Memory B cell (primary cell): ENCODE measurements at regions not wholly inside any gene's neighbourhood (a gene's known extent, or its start where the extent isn't known, plus 50 kb on each side); places are given as distances from the start of the nearest gene placed in this dataset.

Experiments
- ATAC-seq: fragments of 150-1000 bp; cut with Tn5 transposase; 2 replicates; pipeline ENCODE4 v1.10.0; 2021; ENCODE audit warnings: low read depth, mild to moderate bottlenecking, moderate library complexity
- DNase-seq, 2 donors: peaks; one replicate each; pipeline ENCODE4 v3.0.0; 2022; ENCODE audit warnings: low spot score in 2 of 2
- H3K27ac Mint-ChIP-seq: one replicate; pipeline ENCODE4 v1.8.0; 2022; ENCODE audit warnings: mild to moderate bottlenecking, moderate library complexity, mixed read lengths
- H3K27me3 Mint-ChIP-seq: one replicate; pipeline ENCODE4 v1.8.0; 2022; ENCODE audit warnings: mixed read lengths
- H3K36me3 Mint-ChIP-seq: one replicate; pipeline ENCODE4 v1.8.0; 2022; ENCODE audit warnings: mild to moderate bottlenecking, mixed read lengths
- H3K4me1 Mint-ChIP-seq: one replicate; pipeline ENCODE4 v1.8.0; 2022; ENCODE audit warnings: mixed read lengths
- H3K4me3 Mint-ChIP-seq: one replicate; pipeline ENCODE4 v1.8.0; 2022; ENCODE audit warnings: mild to moderate bottlenecking, moderate library complexity, mixed read lengths
- H3K9me3 Mint-ChIP-seq: one replicate; pipeline ENCODE4 v1.8.0; 2022; ENCODE audit warnings: mixed read lengths

DNA sequence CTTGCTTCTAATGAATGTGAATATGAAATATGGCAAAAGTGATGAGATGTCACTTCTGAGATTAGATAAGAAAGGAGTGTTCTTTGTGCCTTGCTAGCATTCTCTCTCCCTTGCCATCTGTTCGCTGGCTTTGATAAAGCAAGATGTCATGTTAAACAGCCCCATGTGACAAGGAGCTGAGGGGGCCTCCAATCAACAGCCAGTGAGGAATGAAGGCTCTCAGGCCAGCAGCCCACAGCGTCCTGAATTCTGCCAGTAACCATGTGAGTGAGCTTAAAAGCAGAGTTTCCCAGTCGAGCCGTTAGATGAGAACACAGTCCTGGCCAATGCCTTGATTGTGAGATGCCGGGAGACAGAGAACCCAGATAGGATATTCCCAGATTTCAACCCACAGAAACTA, 198.8 kb downstream of the IRS1 start:
- peaks cover 13% of the 10 kb centered on the region for H3K27me3 Mint-ChIP-seq
- DNase-seq: no peak
- H3K27ac Mint-ChIP-seq: no peak overlapping the region
- H3K4me1 Mint-ChIP-seq: no peaks in the 10 kb centered on the region
- no peak overlapping the region for H3K4me3 Mint-ChIP-seq
- no peaks in the 10 kb centered on the region for H3K36me3 Mint-ChIP-seq
- no peaks in the 10 kb centered on the region for H3K9me3 Mint-ChIP-seq
- ATAC-seq: no peak

DNA sequence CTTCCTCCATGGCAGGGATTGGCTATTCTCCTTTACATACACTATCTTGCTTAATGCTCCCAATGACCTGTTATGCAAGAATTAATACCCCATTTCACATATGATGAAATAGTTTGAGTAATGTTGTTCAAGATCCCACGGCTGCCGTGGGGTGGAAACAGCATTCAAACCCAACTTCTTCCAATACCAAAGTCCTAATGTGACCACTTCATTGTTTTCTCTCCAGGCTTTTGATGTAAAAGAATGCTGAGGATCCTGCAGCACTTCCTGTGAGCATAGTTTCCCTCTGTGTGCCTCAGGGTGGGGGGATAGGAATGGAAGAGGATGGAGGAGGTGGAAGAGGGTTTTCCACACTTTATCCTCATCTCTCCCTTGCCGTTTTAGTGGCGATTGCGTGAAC, 199.4 kb downstream of the IRS1 start:
- no peak overlapping the region for H3K27ac Mint-ChIP-seq
- H3K4me1 Mint-ChIP-seq: no peaks in the 10 kb centered on the region
- H3K4me3 Mint-ChIP-seq: no peak overlapping the region
- no peak for ATAC-seq
- H3K36me3 Mint-ChIP-seq: no peaks in the 10 kb centered on the region
- peaks cover 14% of the 10 kb centered on the region for H3K27me3 Mint-ChIP-seq
- H3K9me3 Mint-ChIP-seq: no peaks in the 10 kb centered on the region
- no peak for DNase-seq

DNA sequence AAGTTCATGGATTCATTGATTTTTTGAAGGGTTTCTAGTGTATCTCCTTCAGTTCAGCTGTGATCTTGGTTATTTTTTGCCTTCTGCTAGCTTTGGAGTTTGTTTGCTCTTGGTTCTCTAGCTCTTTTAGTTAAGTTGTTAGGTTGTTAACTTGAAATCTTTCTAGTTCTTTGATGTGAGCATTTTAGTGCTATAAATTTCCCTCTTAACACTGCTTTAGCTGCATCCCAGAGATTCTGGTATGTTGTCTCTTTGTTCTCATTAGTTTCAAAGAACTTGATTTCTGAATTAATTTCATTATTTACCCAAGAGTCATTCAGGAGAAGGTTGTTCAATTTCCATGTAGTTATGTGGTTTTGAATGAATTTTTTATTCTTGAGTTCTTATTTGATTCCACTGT, 210.6 kb downstream of the IRS1 start:
- H3K4me3 Mint-ChIP-seq: no peak overlapping the region
- H3K36me3 Mint-ChIP-seq: no peaks in the 10 kb centered on the region
- DNase-seq: no peak
- ATAC-seq: no peak
- H3K4me1 Mint-ChIP-seq: no peaks in the 10 kb centered on the region
- peaks cover 5% of the 10 kb centered on the region for H3K27me3 Mint-ChIP-seq
- H3K9me3 Mint-ChIP-seq: no peaks in the 10 kb centered on the region
- no peak overlapping the region for H3K27ac Mint-ChIP-seq

DNA sequence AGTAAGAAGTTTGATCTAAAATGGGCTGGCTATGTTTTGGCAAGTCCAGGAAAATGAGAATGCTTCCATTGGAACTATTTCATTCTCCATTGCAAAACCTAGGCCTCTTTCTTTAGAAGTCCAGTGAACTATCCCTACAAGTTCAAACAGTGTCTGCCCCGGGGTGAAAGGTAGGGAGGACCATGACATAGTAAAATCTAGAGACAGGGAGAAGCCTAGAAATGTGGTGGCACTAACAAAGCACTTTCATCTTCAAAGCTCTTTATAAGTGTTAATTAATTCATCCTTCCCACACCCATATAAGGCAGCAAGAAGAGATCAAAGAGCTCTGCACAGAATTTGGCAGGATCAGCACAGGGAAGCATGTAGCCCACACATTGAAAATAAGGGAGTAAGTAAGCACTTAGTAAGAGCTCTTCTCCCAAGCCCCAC, 214.5 kb downstream of the IRS1 start:
- H3K4me3 Mint-ChIP-seq: no peak overlapping the region
- ATAC-seq (no peak), DNase-seq (no peak)
- no peak overlapping the region for H3K27ac Mint-ChIP-seq
- H3K36me3 Mint-ChIP-seq: no peaks in the 10 kb centered on the region
- H3K4me1 Mint-ChIP-seq: peaks cover 3% of the 10 kb centered on the region
- peaks cover 7% of the 10 kb centered on the region for H3K27me3 Mint-ChIP-seq
- peaks cover 2% of the 10 kb centered on the region for H3K9me3 Mint-ChIP-seq

DNA sequence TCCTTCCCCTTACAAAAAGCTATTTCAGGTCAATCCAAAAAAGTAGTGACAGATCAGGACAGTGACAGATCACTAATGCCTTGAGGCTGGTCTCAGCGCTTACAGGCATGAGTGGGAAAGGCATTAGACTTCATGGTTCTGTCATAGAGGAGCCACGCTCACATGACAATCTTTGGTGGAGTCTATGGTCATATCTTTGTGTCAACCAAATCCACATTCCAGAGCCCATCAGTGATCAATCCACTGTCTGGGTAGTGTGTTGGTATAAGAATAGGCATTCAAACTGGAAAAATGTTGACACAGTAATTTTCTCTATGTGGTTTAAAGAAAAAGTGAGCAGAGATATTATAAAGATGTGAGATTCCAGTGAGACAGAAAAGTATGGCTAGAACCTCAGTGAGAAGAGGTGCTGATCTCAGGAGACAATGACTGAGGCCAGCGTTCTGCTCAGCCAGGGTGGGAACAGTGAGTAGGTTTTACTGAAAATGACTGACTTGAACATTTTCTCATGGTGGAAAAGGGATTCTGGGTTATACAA, 215.0 kb downstream of the IRS1 start:
- Mint-ChIP-seq H3K4me1 (peaks cover 3% of the 10 kb centered on the region), H3K27ac (no peak overlapping the region), H3K27me3 (peaks cover 7% of the 10 kb centered on the region), H3K9me3 (peaks cover 2% of the 10 kb centered on the region), H3K36me3 (no peaks in the 10 kb centered on the region), H3K4me3 (no peak overlapping the region)
- DNase-seq (no peak), ATAC-seq (no peak)

DNA sequence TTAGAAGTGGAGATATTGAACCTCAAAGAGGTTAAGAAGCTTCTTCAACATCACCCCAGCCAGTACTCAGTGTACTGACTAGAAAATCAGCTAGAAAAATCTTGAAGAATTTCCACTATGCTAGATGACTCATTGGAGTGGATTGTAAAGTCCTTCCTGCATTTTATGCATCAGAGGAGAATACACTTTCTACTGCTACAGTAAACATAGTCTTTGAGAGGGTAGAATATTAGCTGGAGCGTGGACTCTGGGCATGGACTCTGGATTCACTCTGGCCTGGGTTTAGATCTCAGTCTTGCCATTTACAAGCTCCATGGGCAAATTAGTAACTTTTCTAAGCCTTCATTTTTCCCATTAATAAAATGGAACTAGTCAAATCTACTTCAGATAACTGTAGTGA, 215.9 kb downstream of the IRS1 start:
- peaks cover 3% of the 10 kb centered on the region for H3K4me1 Mint-ChIP-seq
- no peak for ATAC-seq
- peaks cover 7% of the 10 kb centered on the region for H3K27me3 Mint-ChIP-seq
- no peak overlapping the region for H3K27ac Mint-ChIP-seq
- DNase-seq: no peak
- H3K36me3 Mint-ChIP-seq: no peaks in the 10 kb centered on the region
- no peak overlapping the region for H3K4me3 Mint-ChIP-seq
- peaks cover 2% of the 10 kb centered on the region for H3K9me3 Mint-ChIP-seq

DNA sequence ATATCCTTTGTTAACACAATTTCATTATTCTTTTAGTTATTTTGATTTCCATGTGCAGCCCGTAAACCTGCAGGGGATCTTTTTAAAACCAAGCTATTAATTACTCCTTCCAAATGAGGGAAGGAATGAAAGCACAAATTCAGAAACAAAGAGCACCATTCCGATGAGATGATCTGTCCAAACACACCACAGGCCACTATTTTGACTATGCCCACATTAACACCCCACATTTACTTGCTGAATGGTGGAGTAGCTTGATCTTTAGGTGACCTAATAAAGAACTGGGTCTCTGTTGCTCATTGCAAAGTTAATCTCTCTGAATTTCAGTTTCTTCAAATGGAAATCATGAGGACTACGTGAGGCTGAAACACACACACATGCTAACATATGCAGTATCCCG, 218.0 kb downstream of the IRS1 start:
- H3K4me3 Mint-ChIP-seq: no peak overlapping the region
- H3K36me3 Mint-ChIP-seq: no peaks in the 10 kb centered on the region
- H3K9me3 Mint-ChIP-seq: peaks cover 2% of the 10 kb centered on the region
- H3K4me1 Mint-ChIP-seq: peaks cover 3% of the 10 kb centered on the region
- ATAC-seq (no peak), DNase-seq (no peak)
- H3K27ac Mint-ChIP-seq: no peak overlapping the region
- H3K27me3 Mint-ChIP-seq: peaks cover 7% of the 10 kb centered on the region

DNA sequence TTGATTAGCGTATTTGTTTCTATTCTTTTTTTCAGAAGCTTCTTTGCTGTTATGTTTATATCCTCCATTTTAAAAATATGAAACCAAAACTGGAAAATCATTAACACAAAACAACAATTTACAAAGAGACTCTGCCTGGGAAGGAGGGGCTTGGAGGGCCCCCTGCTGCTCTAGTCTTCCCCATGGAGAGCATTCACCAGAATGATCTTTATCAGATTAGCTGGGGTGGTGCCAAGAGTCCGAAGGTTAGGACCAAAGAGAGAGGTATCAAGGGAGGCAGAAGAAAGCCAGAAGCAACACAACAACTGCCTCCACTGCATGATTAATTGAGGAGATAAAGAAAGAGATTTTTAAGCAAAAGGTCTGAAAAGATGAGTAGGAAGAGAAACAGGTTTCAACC, 218.6 kb downstream of the IRS1 start:
- ATAC-seq (no peak), DNase-seq (no peak)
- peaks cover 7% of the 10 kb centered on the region for H3K27me3 Mint-ChIP-seq
- H3K4me1 Mint-ChIP-seq: peaks cover 3% of the 10 kb centered on the region
- H3K36me3 Mint-ChIP-seq: no peaks in the 10 kb centered on the region
- no peak overlapping the region for H3K4me3 Mint-ChIP-seq
- no peak overlapping the region for H3K27ac Mint-ChIP-seq
- peaks cover 2% of the 10 kb centered on the region for H3K9me3 Mint-ChIP-seq

DNA sequence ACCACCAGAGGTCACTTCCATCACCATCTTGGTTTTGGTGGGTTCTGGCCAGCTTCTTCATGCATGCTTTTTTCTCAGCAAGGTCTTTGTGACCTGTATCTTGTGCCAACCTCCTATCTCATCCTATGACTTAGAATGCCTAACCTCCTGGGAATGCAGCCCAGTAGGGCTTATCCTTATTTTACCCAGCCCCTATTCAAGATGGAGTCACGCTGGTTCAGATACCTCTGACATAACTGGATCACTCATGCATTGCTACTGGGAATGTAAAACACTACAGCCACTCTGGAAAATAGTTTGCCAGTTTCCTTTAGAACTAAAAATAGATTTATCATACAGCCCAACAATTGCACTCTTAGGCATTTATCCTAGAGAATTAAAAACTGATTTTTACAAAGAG, 219.2 kb downstream of the IRS1 start:
- Mint-ChIP-seq H3K27ac (no peak overlapping the region), H3K27me3 (peaks cover 7% of the 10 kb centered on the region), H3K4me1 (peaks cover 3% of the 10 kb centered on the region), H3K9me3 (peaks cover 2% of the 10 kb centered on the region), H3K36me3 (no peaks in the 10 kb centered on the region), H3K4me3 (no peak overlapping the region)
- ATAC-seq (no peak), DNase-seq (no peak)

DNA sequence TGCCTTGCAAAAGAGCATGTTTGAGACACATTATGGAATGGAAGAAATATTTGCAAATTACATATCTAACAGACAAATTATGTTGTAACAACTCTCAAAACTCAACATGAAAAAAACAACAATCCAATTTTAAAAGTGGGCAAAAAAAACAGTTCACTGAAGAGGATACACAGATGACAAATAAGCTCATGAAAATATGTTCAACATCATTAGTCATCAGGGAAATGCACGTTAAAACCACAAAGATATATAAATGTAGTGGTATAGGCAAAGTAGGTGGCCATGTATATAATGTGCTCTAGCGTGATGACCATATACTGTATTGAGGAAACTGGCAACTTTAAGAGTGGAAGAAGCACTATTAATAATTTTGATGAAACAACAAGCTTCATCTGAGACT, 220.1 kb downstream of the IRS1 start:
- no peak overlapping the region for H3K4me3 Mint-ChIP-seq
- DNase-seq (no peak), ATAC-seq (no peak)
- H3K27me3 Mint-ChIP-seq: peaks cover 7% of the 10 kb centered on the region
- H3K9me3 Mint-ChIP-seq: peaks cover 2% of the 10 kb centered on the region
- peaks cover 3% of the 10 kb centered on the region for H3K4me1 Mint-ChIP-seq
- no peak overlapping the region for H3K27ac Mint-ChIP-seq
- H3K36me3 Mint-ChIP-seq: no peaks in the 10 kb centered on the region

DNA sequence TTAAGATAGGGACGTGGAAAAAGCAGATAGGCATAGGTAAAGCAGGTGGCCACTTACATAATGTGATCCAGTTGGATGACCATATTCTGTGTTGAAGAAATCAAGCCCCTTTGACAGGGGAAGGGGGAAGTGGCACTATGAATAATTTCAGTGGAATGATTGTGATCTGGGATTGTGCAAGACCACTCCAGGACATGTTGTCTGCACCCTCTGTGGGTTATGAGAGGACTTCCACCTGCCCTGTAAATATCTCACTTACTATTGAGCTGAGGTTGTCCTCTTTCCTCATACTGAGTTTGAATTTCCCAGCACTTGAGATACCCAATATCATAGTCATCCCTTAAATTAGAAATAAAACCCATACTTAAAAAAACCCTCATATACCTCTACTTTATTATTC, 220.7 kb downstream of the IRS1 start:
- Mint-ChIP-seq H3K27me3 (peaks cover 7% of the 10 kb centered on the region), H3K4me1 (peaks cover 3% of the 10 kb centered on the region), H3K36me3 (no peaks in the 10 kb centered on the region), H3K4me3 (no peak overlapping the region), H3K9me3 (peaks cover 2% of the 10 kb centered on the region), H3K27ac (no peak overlapping the region)
- ATAC-seq (no peak), DNase-seq (no peak)

DNA sequence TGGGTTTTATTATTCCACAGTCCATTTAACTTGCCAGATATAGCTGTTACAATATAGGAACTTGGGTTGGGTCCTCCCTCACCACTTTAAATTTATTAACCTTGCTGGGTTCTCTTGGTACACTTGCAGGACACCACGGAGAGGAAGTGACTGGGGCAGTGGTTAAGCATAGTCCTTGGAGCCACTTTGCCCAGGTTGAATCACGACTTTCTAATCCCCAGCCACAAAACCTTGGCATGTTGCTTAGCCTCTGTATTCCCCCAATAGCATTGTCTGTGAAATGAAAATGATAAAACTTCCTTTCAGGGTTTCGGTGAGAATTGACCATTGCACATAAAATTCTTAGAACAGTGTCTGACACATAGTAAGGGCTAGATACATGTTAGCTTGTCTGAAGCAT, 221.2 kb downstream of the IRS1 start:
- Mint-ChIP-seq H3K27ac (no peak overlapping the region), H3K36me3 (no peaks in the 10 kb centered on the region), H3K4me3 (no peak overlapping the region), H3K27me3 (peaks cover 6% of the 10 kb centered on the region), H3K4me1 (peaks cover 3% of the 10 kb centered on the region), H3K9me3 (peaks cover 2% of the 10 kb centered on the region)
- ATAC-seq (no peak), DNase-seq (no peak)

DNA sequence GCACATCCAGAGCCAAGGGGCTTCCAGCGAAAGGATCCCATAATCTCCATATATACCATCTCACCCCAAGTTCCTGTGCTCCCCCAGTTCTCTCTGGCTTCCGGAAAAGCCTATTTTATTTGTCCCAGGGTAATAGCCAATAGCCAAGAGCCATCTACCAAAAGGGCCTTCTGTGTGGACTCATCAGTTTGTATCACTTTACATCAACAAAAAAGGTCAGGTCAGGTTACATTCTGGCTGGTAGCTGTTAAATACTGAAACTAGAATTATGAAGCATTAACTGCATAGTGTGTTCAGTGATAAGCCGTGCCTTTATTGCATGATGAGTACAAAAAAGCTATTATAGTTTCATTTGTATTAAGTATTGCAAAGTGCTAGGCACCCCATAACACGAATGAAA, 223.7 kb downstream of the IRS1 start:
- ATAC-seq (no peak), DNase-seq (no peak)
- peaks cover 2% of the 10 kb centered on the region for H3K9me3 Mint-ChIP-seq
- no peak overlapping the region for H3K27ac Mint-ChIP-seq
- H3K4me1 Mint-ChIP-seq: no peaks in the 10 kb centered on the region
- no peaks in the 10 kb centered on the region for H3K36me3 Mint-ChIP-seq
- no peak overlapping the region for H3K4me3 Mint-ChIP-seq
- H3K27me3 Mint-ChIP-seq: peaks cover 2% of the 10 kb centered on the region

DNA sequence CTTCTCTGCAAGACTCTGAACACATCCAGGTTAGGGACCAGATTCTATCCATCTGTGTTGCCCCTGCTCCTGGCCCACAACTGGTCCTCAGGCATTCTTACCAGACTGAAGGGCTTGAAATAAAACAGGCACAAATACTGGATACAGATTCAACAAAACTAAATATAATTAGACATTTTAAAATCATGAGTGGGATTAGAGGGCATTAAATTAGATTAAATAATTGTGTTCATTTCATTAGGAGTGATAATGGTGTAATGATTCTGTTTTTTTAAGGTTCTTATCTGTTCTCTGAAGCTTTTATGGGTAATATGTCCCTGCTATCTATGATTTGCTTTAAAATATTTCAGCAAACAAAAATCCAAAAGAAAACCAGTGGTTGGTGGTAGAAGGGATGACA, 226.5 kb downstream of the IRS1 start:
- Mint-ChIP-seq H3K27me3 (peaks cover 2% of the 10 kb centered on the region), H3K9me3 (peaks cover 2% of the 10 kb centered on the region), H3K27ac (no peak overlapping the region), H3K36me3 (no peaks in the 10 kb centered on the region), H3K4me1 (no peaks in the 10 kb centered on the region), H3K4me3 (no peak overlapping the region)
- DNase-seq: no peak
- ATAC-seq: no peak

DNA sequence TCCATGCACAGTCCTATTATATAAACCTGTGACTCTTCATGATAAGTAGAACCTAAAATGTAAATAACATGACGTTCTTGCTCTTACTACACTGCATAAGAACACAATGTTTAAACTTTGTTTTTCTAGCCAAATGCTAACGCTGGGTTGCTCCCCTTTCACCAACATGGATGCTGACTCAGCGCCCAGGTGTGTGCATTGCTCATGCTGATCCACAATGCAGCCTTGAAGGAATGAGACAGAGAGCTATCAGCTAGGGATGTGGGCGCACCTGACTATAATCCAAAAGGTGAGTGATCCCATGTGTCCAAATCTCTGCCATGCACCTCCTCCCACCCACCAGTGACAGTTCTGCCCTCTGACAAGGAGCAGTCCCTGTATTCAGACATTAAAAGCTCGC, 235.0 kb downstream of the IRS1 start:
- ATAC-seq: no peak
- no peaks in the 10 kb centered on the region for H3K4me1 Mint-ChIP-seq

More for the DNA sequence above, 235.0 kb downstream of the IRS1 start:
- Mint-ChIP-seq H3K27ac (no peak overlapping the region), H3K4me3 (no peak overlapping the region), H3K27me3 (peaks cover 3% of the 10 kb centered on the region), H3K36me3 (no peaks in the 10 kb centered on the region), H3K9me3 (no peaks in the 10 kb centered on the region)
- DNase-seq: no peak
